Ishikawa (cell line): ENCODE measurements at regions not wholly inside any gene's neighbourhood (a gene's known extent, or its start where the extent isn't known, plus 50 kb on each side); places are given as distances from the start of the nearest gene placed in this dataset.

Experiments used
- CEBPB ChIP-seq: IDR thresholded peaks from 2 replicates; pipeline ENCODE4 v1.6.1; 2012
- CREB1 ChIP-seq: IDR thresholded peaks from 2 replicates; pipeline ENCODE4 v1.6.1; 2012; ENCODE audit warnings: low read depth
- EGR1 ChIP-seq: IDR thresholded peaks from 2 replicates; pipeline ENCODE4 v1.6.1; 2012
- EP300 ChIP-seq: IDR thresholded peaks from 2 replicates; pipeline ENCODE4 v1.6.1; 2012; ENCODE audit warnings: borderline replicate concordance
- FOXM1 ChIP-seq: IDR thresholded peaks from 2 replicates; pipeline ENCODE4 v1.6.1; 2012; ENCODE audit warnings: low read depth, borderline replicate concordance
- MAX ChIP-seq: IDR thresholded peaks from 2 replicates; pipeline ENCODE4 v1.6.1; 2012
- TAF1 ChIP-seq: IDR thresholded peaks from 2 replicates; pipeline ENCODE4 v1.6.1; 2012; ENCODE audit warnings: low read depth, mild to moderate bottlenecking
- TCF12 ChIP-seq: IDR thresholded peaks from 2 replicates; pipeline ENCODE4 v1.6.1; 2012; ENCODE audit warnings: low read depth
- YY1 ChIP-seq: IDR thresholded peaks from 2 replicates; pipeline ENCODE4 v1.6.1; 2012; ENCODE audit warnings: low read depth
- TF ChIP-seq, protein P1 (sequence below): IDR thresholded peaks from 2 replicates; pipeline ENCODE4 v1.6.1; 2012; ENCODE audit warnings: low read depth, mild to moderate bottlenecking
- TF ChIP-seq, protein P2 (sequence below): IDR thresholded peaks from 2 replicates; pipeline ENCODE4 v1.6.1; 2012

DNA sequence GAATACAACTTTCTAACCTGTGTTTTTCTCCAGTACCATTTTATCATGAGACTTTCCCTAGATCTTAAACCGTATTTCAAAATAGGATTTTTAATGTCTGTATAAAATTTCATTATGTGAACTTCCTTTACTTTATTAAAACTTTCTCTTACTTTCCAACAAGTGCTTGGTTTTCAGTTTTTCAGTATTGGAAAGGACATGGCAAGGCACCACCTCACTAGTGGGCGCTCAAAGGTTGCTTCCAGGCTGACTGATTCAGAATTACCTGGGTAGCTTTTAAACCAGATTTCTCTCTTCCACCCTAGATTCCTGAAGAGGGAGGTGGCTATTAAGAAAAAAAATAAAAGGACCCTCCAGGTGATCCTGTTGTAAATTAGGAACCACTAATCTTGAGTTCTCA is 236.6 kb downstream of the SOX2 start:
- no peak for TF ChIP-seq TCF12
- TF ChIP-seq, protein P1, sequence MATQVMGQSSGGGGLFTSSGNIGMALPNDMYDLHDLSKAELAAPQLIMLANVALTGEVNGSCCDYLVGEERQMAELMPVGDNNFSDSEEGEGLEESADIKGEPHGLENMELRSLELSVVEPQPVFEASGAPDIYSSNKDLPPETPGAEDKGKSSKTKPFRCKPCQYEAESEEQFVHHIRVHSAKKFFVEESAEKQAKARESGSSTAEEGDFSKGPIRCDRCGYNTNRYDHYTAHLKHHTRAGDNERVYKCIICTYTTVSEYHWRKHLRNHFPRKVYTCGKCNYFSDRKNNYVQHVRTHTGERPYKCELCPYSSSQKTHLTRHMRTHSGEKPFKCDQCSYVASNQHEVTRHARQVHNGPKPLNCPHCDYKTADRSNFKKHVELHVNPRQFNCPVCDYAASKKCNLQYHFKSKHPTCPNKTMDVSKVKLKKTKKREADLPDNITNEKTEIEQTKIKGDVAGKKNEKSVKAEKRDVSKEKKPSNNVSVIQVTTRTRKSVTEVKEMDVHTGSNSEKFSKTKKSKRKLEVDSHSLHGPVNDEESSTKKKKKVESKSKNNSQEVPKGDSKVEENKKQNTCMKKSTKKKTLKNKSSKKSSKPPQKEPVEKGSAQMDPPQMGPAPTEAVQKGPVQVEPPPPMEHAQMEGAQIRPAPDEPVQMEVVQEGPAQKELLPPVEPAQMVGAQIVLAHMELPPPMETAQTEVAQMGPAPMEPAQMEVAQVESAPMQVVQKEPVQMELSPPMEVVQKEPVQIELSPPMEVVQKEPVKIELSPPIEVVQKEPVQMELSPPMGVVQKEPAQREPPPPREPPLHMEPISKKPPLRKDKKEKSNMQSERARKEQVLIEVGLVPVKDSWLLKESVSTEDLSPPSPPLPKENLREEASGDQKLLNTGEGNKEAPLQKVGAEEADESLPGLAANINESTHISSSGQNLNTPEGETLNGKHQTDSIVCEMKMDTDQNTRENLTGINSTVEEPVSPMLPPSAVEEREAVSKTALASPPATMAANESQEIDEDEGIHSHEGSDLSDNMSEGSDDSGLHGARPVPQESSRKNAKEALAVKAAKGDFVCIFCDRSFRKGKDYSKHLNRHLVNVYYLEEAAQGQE = no peak
- TF ChIP-seq FOXM1 = no peak
- TF ChIP-seq MAX = no peak
- TF ChIP-seq CEBPB = no peak
- no peak for TF ChIP-seq EP300
- no peak for TF ChIP-seq YY1
- no peak for TF ChIP-seq EGR1
- no peak for TF ChIP-seq TAF1
- TF ChIP-seq CREB1 = no peak
- TF ChIP-seq, protein P2, sequence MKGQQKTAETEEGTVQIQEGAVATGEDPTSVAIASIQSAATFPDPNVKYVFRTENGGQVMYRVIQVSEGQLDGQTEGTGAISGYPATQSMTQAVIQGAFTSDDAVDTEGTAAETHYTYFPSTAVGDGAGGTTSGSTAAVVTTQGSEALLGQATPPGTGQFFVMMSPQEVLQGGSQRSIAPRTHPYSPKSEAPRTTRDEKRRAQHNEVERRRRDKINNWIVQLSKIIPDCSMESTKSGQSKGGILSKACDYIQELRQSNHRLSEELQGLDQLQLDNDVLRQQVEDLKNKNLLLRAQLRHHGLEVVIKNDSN = no peak
